WTC11 (cell line): ENCODE measurements at regions not wholly inside any gene's neighbourhood (a gene's known extent, or its start where the extent isn't known, plus 50 kb on each side); places are given as distances from the start of the nearest gene placed in this dataset.

Experiments used
- CTCF ChIP-seq: fragments of 200-600 bp; IDR thresholded peaks from 2 replicates; pipeline ENCODE4 v1.8.0; 2022; ENCODE audit warnings: antibody characterized with exemption
- IRF2 ChIP-seq: sonication (generic); formaldehyde crosslinking; IDR thresholded peaks from 2 replicates; pipeline ENCODE4 v1.8.0; 2022; ENCODE audit warnings: low read depth, missing genetic modification reagents, borderline replicate concordance
- MAX ChIP-seq: sonication (generic); formaldehyde crosslinking; IDR thresholded peaks from 2 replicates; pipeline ENCODE4 v1.8.0; 2022; ENCODE audit warnings: mild to moderate bottlenecking, missing genetic modification reagents
- NFE2L1 ChIP-seq: sonication (generic); formaldehyde crosslinking; IDR thresholded peaks from 2 replicates; pipeline ENCODE4 v1.8.1; 2023; ENCODE audit warnings: missing genetic modification reagents
- TF ChIP-seq, protein P1 (sequence below): sonication (generic); formaldehyde crosslinking; IDR thresholded peaks from 2 replicates; pipeline ENCODE4 v1.8.0; 2022; ENCODE audit warnings: mild to moderate bottlenecking, missing genetic modification reagents

DNA sequence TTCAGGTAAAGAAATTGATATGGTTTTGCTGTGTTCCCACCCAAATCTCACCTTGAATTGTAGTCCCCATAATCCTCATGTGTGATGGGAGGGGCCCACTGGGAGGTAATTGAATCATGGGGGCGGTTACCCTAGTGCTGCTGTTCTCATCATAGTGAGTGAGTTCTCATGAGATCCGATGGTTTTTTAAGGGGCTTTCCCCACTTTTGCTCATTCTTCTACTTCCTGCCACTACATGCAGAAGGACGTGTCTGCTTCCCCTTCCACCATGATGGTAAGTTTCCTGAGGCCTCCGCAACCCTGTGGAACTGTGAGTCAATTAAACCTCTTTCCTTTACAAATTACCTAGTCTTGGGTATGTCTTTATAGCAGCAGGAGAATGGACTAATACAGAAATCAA, 69.3 kb downstream of the MIS18A start:
- TF ChIP-seq, protein P1, sequence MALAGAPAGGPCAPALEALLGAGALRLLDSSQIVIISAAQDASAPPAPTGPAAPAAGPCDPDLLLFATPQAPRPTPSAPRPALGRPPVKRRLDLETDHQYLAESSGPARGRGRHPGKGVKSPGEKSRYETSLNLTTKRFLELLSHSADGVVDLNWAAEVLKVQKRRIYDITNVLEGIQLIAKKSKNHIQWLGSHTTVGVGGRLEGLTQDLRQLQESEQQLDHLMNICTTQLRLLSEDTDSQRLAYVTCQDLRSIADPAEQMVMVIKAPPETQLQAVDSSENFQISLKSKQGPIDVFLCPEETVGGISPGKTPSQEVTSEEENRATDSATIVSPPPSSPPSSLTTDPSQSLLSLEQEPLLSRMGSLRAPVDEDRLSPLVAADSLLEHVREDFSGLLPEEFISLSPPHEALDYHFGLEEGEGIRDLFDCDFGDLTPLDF (CRISPR knock-in tag), result no peak
- TF ChIP-seq NFE2L1 (CRISPR knock-in tag), result no peak
- no peak for TF ChIP-seq CTCF
- TF ChIP-seq MAX, result no peak
- TF ChIP-seq IRF2 (CRISPR knock-in tag), result no peak
